ENCODE measurements at regions not wholly inside any gene's neighbourhood (a gene's known extent, or its start where the extent isn't known, plus 50 kb on each side); places are given as distances from the start of the nearest gene placed in this dataset.

DNA sequence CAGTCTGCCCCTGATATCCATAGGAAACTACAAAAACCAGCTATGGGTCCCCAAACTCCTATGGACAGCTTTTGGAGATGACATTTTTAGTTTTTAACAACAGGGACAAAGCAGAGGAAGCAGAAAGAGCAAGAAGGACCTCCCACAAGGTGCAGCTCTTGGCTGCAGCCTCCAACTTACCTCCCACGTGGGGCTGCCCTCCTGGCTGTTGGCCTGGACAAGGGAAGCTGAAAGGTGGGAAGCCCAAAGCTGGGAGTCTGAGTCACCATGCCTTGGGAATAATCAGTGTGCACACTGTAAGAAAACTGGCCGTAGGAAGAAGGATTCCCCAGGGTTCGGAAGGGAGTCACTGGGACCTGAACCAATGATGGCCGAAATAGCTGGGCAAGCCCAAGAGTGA, 51.8 kb upstream of the PAX1 start:
- TF ChIP-seq, protein P1, sequence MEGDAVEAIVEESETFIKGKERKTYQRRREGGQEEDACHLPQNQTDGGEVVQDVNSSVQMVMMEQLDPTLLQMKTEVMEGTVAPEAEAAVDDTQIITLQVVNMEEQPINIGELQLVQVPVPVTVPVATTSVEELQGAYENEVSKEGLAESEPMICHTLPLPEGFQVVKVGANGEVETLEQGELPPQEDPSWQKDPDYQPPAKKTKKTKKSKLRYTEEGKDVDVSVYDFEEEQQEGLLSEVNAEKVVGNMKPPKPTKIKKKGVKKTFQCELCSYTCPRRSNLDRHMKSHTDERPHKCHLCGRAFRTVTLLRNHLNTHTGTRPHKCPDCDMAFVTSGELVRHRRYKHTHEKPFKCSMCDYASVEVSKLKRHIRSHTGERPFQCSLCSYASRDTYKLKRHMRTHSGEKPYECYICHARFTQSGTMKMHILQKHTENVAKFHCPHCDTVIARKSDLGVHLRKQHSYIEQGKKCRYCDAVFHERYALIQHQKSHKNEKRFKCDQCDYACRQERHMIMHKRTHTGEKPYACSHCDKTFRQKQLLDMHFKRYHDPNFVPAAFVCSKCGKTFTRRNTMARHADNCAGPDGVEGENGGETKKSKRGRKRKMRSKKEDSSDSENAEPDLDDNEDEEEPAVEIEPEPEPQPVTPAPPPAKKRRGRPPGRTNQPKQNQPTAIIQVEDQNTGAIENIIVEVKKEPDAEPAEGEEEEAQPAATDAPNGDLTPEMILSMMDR (IDR thresholded peaks at IDR 0.05) = no peak
- no peak for TF ChIP-seq POLR2AphosphoS5 (IDR thresholded peaks at IDR 0.05)
- no peak for TF ChIP-seq POLR2A (IDR thresholded peaks at IDR 0.05)
- Histone ChIP-seq H3K9me3 (no peaks in the 10 kb centered on the region), H3K27ac (no peak overlapping the region), H3K27me3 (peaks cover 0 to 4% of the 10 kb centered on the region in 2 donors), H3K36me3 (no peaks in the 10 kb centered on the region), H3K4me1 (no peaks in the 10 kb centered on the region), H3K4me3 (no peak overlapping the region)
- intact Hi-C loops (cut with DNase I; ENCODE audit: low total_unique reads) = no loop called here
- DNase-seq (ENCODE audit: low spot score in 2 of 2) = no peak

DNA sequence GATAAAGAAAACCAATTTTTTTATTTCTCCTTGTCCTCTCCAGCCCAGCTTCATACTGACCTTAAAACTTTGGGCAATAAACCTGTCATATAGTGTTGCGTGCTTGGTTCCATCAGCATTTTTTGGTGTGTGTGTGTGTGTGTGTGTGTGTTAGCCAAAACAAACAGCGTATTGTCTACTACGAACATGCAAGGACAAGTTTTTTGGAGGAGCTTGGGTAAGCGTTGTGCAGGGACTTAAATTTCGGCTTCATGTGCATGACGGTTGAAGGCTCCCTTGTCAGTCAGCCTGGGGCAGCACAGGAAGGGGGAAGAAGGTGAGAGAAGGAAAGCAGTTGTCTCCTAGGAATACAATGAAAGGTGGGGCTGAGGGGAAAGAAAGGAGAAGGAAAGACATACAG, 62.0 kb upstream of the PAX1 start:
- Histone ChIP-seq H3K9me3 (peaks cover 4 to 15% of the 10 kb centered on the region in 2 donors), H3K4me3 (no peak overlapping the region), H3K27me3 (no peaks in the 10 kb centered on the region), H3K27ac (no peak overlapping the region), H3K36me3 (no peaks in the 10 kb centered on the region), H3K4me1 (no peaks in the 10 kb centered on the region)
- TF ChIP-seq, protein P1 (IDR thresholded peaks at IDR 0.05) = no peak
- TF ChIP-seq POLR2AphosphoS5 (IDR thresholded peaks at IDR 0.05) = no peak
- TF ChIP-seq POLR2A (IDR thresholded peaks at IDR 0.05) = no peak
- intact Hi-C loops (cut with DNase I; ENCODE audit: low total_unique reads) = no loop called here
- no peak for DNase-seq (ENCODE audit: low spot score in 2 of 2)

DNA sequence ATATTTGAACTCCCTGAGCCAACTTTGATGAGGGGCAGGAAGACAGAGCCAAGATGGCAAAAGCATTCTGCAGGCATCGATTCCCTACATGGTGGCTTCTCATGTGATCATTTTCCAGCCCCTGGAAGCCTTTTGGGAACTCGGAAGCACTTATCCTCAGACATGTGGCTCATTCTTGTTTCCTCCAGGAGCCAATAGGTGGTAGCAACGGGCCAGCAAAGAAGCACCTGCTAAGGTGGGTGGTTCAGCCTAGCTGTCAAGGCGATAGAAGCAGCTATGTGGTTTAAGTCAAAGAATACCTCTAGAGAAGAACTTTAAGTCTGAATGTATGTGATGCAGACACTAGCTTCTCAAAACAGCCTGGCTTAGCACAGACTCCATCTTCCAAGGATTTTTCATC, 64.9 kb upstream of the PAX1 start:
- intact Hi-C loops (cut with DNase I; ENCODE audit: low total_unique reads) = no loop called here
- no peak for DNase-seq (ENCODE audit: low spot score in 2 of 2)
- no peaks in the 10 kb centered on the region for H3K27me3 ChIP-seq
- peaks cover 0 to under 1% of the 10 kb centered on the region in 2 donors for H3K9me3 ChIP-seq
- H3K4me3 ChIP-seq = no peak overlapping the region
- no peak overlapping the region for H3K27ac ChIP-seq
- TF ChIP-seq POLR2AphosphoS5 (IDR thresholded peaks at IDR 0.05) = no peak
- TF ChIP-seq POLR2A (IDR thresholded peaks at IDR 0.05) = no peak
- TF ChIP-seq, protein P1 (IDR thresholded peaks at IDR 0.05) = no peak
- H3K36me3 ChIP-seq = no peaks in the 10 kb centered on the region
- H3K4me1 ChIP-seq = no peaks in the 10 kb centered on the region

DNA sequence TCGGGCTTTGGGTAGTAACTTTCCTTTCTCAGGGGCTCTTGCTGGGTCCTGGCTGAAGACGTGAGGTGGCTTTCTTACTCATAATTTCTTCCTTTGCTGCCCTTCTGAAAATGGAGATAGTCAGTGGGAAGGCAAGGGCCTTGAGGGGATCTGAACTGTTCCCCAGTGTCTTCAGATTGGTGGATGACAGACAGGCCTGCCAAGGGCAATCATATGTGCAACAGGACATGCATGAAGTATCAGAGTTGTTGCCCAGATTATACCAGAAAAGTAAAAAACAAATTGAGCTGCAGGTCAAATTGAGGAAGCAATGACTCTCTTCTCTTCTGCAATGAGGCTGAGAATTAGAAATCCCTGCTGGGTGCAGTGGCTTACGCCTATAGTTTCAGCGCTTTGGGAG, 71.6 kb upstream of the PAX1 start:
- DNase-seq (ENCODE audit: low spot score in 2 of 2) = no peak
- H3K27me3 ChIP-seq = no peaks in the 10 kb centered on the region
- intact Hi-C loops (cut with DNase I; ENCODE audit: low total_unique reads) = no loop called here
- TF ChIP-seq POLR2A (IDR thresholded peaks at IDR 0.05) (no peak), POLR2AphosphoS5 (IDR thresholded peaks at IDR 0.05) (no peak)
- TF ChIP-seq, protein P1 (IDR thresholded peaks at IDR 0.05) = no peak
- H3K4me3 ChIP-seq = no peak overlapping the region
- no peaks in the 10 kb centered on the region for H3K4me1 ChIP-seq
- no peak overlapping the region for H3K27ac ChIP-seq
- no peaks in the 10 kb centered on the region for H3K9me3 ChIP-seq
- no peaks in the 10 kb centered on the region for H3K36me3 ChIP-seq

DNA sequence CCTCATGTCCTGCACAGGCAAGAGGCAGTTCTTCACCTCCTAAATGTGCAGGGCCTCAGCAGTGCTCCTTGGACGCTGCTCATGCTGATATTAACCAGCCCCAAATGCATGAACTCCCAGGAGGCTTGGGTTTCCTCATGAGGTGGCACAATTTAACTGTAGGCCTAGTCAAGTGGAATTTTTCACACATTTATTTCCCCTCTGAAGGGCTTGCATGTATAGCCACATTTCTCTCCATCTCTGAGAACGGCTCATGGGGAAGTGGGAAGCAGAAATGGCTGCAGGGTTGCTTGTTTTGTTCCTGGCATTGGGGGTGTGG, 72.8 kb upstream of the PAX1 start:
- intact Hi-C loops (cut with DNase I; ENCODE audit: low total_unique reads) = no loop called here
- Histone ChIP-seq H3K9me3 (no peaks in the 10 kb centered on the region), H3K27ac (no peak overlapping the region), H3K36me3 (no peaks in the 10 kb centered on the region), H3K4me3 (no peak overlapping the region), H3K4me1 (no peaks in the 10 kb centered on the region), H3K27me3 (no peaks in the 10 kb centered on the region)
- DNase-seq (ENCODE audit: low spot score in 2 of 2) = no peak
- TF ChIP-seq POLR2A (IDR thresholded peaks at IDR 0.05) = no peak
- TF ChIP-seq, protein P1 (IDR thresholded peaks at IDR 0.05) = no peak
- no peak for TF ChIP-seq POLR2AphosphoS5 (IDR thresholded peaks at IDR 0.05)
